ENCODE measurements at regions not wholly inside any gene's neighbourhood (a gene's known extent, or its start where the extent isn't known, plus 50 kb on each side); places are given as distances from the start of the nearest gene placed in this dataset.

DNA sequence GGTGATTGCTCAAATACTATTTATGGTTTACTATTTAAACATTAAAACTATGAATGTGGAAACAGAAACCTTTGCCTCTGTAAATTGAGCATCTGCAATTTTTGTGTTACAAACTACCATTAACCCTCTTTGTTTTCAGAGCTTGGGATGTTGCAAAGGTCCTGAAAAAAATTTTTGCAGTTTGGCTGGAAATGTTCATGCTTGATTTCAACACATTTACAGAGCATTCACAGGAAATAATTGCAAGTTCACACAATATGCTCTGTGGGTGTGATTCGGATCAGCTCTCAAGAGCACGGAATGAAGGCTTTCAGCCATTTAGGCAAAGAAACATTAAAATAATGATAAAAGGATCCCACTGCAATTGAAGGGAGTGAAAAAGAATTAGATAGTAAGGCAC, 232.9 kb downstream of the ATP23 start:
- Mint-ChIP-seq H3K4me3 (no peak overlapping the region), H3K27ac (no peak overlapping the region), H3K27me3 (peaks cover 15 to 18% of the 10 kb centered on the region in 2 donors), H3K36me3 (no peaks in the 10 kb centered on the region), H3K4me1 (no peaks in the 10 kb centered on the region), H3K9me3 (peaks cover 0 to 2% (median 0%) of the 10 kb centered on the region in 8 donors)
- no peaks in the 10 kb centered on the region for H3K4me1 ChIP-seq (ENCODE audit: insufficient read depth, low read length)
- no peak overlapping the region for H3K4me3 ChIP-seq (ENCODE audit: low read length in 2 of 2)
- H3K27me3 ChIP-seq (ENCODE audit: insufficient read depth, low read length) = no peaks in the 10 kb centered on the region
- no peak for DNase-seq
- POLR2A ChIA-PET (ENCODE audit: partially characterized antibody) = no interaction called here
- CTCF ChIA-PET (ENCODE audit: partially characterized antibody) = no interaction called here
- intact Hi-C loops (cut with micrococcal nuclease) = no loop called here
- no peaks in the 10 kb centered on the region for H3K36me3 ChIP-seq (ENCODE audit: insufficient read depth, low read length)
- no peak overlapping the region for H3K27ac ChIP-seq (ENCODE audit: low read depth, low read length)
- no peaks in the 10 kb centered on the region for H3K9me3 ChIP-seq (ENCODE audit: control insufficient read depth in 1 of 2, low read length in 2 of 2)

DNA sequence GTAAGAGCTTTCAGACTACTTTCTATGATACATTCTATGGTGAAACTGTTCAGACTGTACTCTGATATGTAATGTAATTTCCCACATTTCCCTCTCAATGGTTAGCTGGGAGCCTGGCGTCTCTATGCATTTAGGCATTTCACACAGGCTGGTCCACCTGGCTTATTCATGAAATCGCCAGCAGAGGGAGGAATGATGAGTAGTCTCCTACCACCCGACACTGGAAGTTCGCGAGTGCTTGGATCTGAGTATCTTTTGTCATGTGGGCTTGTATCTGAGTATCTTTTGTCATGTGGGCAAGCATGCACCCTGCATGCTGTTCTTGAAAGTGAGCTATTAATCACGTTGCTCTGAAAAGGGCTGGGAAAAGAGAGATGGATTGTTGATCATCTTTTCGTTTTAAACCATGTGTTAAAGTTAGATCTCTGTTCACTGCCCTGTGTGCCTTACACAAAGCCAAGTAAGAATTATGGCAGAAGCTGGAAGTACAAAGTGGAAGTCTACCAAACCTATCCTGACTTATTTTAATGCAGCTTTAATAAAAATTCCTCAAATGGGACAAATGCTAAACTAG, 235.0 kb downstream of the ATP23 start:
- Mint-ChIP-seq H3K27me3 (peaks cover 15 to 21% of the 10 kb centered on the region in 2 donors), H3K36me3 (no peaks in the 10 kb centered on the region), H3K27ac (no peak overlapping the region), H3K4me1 (no peaks in the 10 kb centered on the region), H3K9me3 (peaks cover 0 to 2% (median 0%) of the 10 kb centered on the region in 8 donors), H3K4me3 (no peak overlapping the region)
- intact Hi-C loops (cut with micrococcal nuclease) = no loop called here
- Histone ChIP-seq H3K27me3 (ENCODE audit: insufficient read depth, low read length) (no peaks in the 10 kb centered on the region), H3K36me3 (ENCODE audit: insufficient read depth, low read length) (no peaks in the 10 kb centered on the region), H3K4me3 (ENCODE audit: low read length in 2 of 2) (no peak overlapping the region), H3K4me1 (ENCODE audit: insufficient read depth, low read length) (no peaks in the 10 kb centered on the region), H3K9me3 (ENCODE audit: control insufficient read depth in 1 of 2, low read length in 2 of 2) (no peaks in the 10 kb centered on the region), H3K27ac (ENCODE audit: low read depth, low read length) (no peak overlapping the region)
- CTCF ChIA-PET (ENCODE audit: partially characterized antibody) = interaction anchor here (1.2 kb wide), 1 partner anchor 22 kb away, joined by 3 read pairs; no protein-coding TSS in a partner anchor
- POLR2A ChIA-PET (ENCODE audit: partially characterized antibody) = no interaction called here
- no peak for DNase-seq

- H3K4me1 Mint-ChIP-seq = no peaks in the 10 kb centered on the region
- Histone ChIP-seq H3K4me3 (ENCODE audit: low read length in 2 of 2) (no peak overlapping the region), H3K9me3 (ENCODE audit: control insufficient read depth in 1 of 2, low read length in 2 of 2) (no peaks in the 10 kb centered on the region), H3K4me1 (ENCODE audit: insufficient read depth, low read length) (no peaks in the 10 kb centered on the region), H3K27me3 (ENCODE audit: insufficient read depth, low read length) (peaks cover 4% of the 10 kb centered on the region), H3K27ac (ENCODE audit: low read depth, low read length) (no peak overlapping the region), H3K36me3 (ENCODE audit: insufficient read depth, low read length) (no peaks in the 10 kb centered on the region)
- DNase-seq = no peak
- H3K9me3 Mint-ChIP-seq = peaks cover 0 to 2% (median 0%) of the 10 kb centered on the region in 8 donors
- H3K27ac Mint-ChIP-seq = no peak overlapping the region
- intact Hi-C loops (cut with micrococcal nuclease) = no loop called here
- ChIA-PET POLR2A (ENCODE audit: partially characterized antibody) (no interaction called here), CTCF (ENCODE audit: partially characterized antibody) (interaction anchor here (1.2 kb wide), 1 partner anchor 21 kb away, joined by 3 read pairs; no protein-coding TSS in a partner anchor)
- peaks cover 14 to 21% of the 10 kb centered on the region in 2 donors for H3K27me3 Mint-ChIP-seq
- H3K4me3 Mint-ChIP-seq = no peak overlapping the region
- no peaks in the 10 kb centered on the region for H3K36me3 Mint-ChIP-seq
These were observed 236.0 kb downstream of the ATP23 start for GRCh38 chr12:58177366-58177765.

- intact Hi-C loops (cut with micrococcal nuclease) = no loop called here
- Mint-ChIP-seq H3K36me3 (no peaks in the 10 kb centered on the region), H3K4me1 (no peaks in the 10 kb centered on the region), H3K27ac (no peak overlapping the region), H3K27me3 (peaks cover 10 to 14% of the 10 kb centered on the region in 2 donors), H3K4me3 (no peak overlapping the region), H3K9me3 (peaks cover 2 to 22% (median 9%) of the 10 kb centered on the region in 8 donors)
- ChIA-PET CTCF (ENCODE audit: partially characterized antibody) (no interaction called here), POLR2A (ENCODE audit: partially characterized antibody) (no interaction called here)
- H3K9me3 ChIP-seq (ENCODE audit: control insufficient read depth in 1 of 2, low read length in 2 of 2) = no peaks in the 10 kb centered on the region
- H3K36me3 ChIP-seq (ENCODE audit: insufficient read depth, low read length) = no peaks in the 10 kb centered on the region
- DNase-seq = no peak
- peaks cover 4% of the 10 kb centered on the region for H3K27me3 ChIP-seq (ENCODE audit: insufficient read depth, low read length)
- no peak overlapping the region for H3K4me3 ChIP-seq (ENCODE audit: low read length in 2 of 2)
- no peak overlapping the region for H3K27ac ChIP-seq (ENCODE audit: low read depth, low read length)
- H3K4me1 ChIP-seq (ENCODE audit: insufficient read depth, low read length) = no peaks in the 10 kb centered on the region
These were observed 242.8 kb downstream of the ATP23 start for GRCh38 chr12:58184212-58184611.

- Mint-ChIP-seq H3K36me3 (no peaks in the 10 kb centered on the region), H3K4me3 (no peak overlapping the region), H3K27me3 (peaks cover 4 to 10% of the 10 kb centered on the region in 2 donors), H3K27ac (no peak overlapping the region), H3K9me3 (peaks cover 2 to 22% (median 9%) of the 10 kb centered on the region in 8 donors), H3K4me1 (no peaks in the 10 kb centered on the region)
- no peak overlapping the region for H3K27ac ChIP-seq (ENCODE audit: low read depth, low read length)
- intact Hi-C loops (cut with micrococcal nuclease) = no loop called here
- no peaks in the 10 kb centered on the region for H3K4me1 ChIP-seq (ENCODE audit: insufficient read depth, low read length)
- H3K36me3 ChIP-seq (ENCODE audit: insufficient read depth, low read length) = no peaks in the 10 kb centered on the region
- no peak for DNase-seq
- POLR2A ChIA-PET (ENCODE audit: partially characterized antibody) = no interaction called here
- H3K27me3 ChIP-seq (ENCODE audit: insufficient read depth, low read length) = peaks cover 4% of the 10 kb centered on the region
- no peak overlapping the region for H3K4me3 ChIP-seq (ENCODE audit: low read length in 2 of 2)
- CTCF ChIA-PET (ENCODE audit: partially characterized antibody) = no interaction called here
- no peaks in the 10 kb centered on the region for H3K9me3 ChIP-seq (ENCODE audit: control insufficient read depth in 1 of 2, low read length in 2 of 2)
These were observed 245.0 kb downstream of the ATP23 start for GRCh38 chr12:58186401-58186800.

DNA sequence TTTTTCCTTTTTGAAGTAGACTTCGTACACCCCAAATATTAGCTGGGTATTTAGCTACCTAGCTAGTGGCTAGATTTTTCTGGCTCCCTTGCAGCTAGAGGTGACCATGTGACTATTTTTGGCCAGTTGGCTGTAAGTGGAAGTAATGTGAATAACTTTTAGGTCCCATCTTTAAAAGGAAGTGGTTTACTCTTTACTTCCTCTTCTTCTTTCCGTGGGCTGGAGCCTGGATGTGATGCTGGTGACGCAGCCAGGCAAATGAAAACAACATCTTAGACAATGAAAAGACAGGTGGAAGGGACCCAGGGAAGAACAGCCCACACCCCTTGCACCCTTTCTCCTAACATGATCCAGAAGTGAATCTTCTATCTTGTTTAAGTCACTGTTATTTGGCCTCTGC, 245.5 kb downstream of the ATP23 start:
- POLR2A ChIA-PET (ENCODE audit: partially characterized antibody) = no interaction called here
- H3K9me3 ChIP-seq (ENCODE audit: control insufficient read depth in 1 of 2, low read length in 2 of 2) = no peaks in the 10 kb centered on the region
- no peaks in the 10 kb centered on the region for H3K4me1 ChIP-seq (ENCODE audit: insufficient read depth, low read length)
- no peak overlapping the region for H3K4me3 ChIP-seq (ENCODE audit: low read length in 2 of 2)
- H3K27me3 Mint-ChIP-seq = peaks cover 4 to 10% of the 10 kb centered on the region in 2 donors
- H3K36me3 ChIP-seq (ENCODE audit: insufficient read depth, low read length) = no peaks in the 10 kb centered on the region
- CTCF ChIA-PET (ENCODE audit: partially characterized antibody) = no interaction called here
- H3K27ac ChIP-seq (ENCODE audit: low read depth, low read length) = no peak overlapping the region
- no peaks in the 10 kb centered on the region for H3K36me3 Mint-ChIP-seq
- H3K9me3 Mint-ChIP-seq = peaks cover 2 to 22% (median 9%) of the 10 kb centered on the region in 8 donors
- H3K4me1 Mint-ChIP-seq = no peaks in the 10 kb centered on the region
- intact Hi-C loops (cut with micrococcal nuclease) = no loop called here
- DNase-seq = no peak
- H3K27ac Mint-ChIP-seq = no peak overlapping the region
- H3K27me3 ChIP-seq (ENCODE audit: insufficient read depth, low read length) = peaks cover under 1% of the 10 kb centered on the region
- H3K4me3 Mint-ChIP-seq = no peak overlapping the region

DNA sequence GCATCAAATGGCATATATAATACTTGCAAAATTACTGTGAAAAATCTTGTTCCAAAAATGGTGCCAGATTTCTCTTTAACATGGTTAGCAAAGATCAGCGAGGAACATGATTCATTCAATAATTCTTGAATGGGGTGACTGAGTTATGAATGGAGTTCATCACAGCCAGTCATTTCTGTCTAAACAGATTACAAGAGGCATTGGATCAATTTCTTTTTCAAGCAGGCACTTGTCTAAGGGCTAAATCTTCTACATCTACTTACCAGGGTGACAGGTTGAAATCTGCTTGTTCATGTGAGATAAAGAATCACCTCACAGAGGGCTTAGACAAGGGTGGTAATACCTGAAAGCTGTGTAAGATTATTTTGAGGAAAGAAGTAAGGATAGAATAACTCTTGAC, 247.7 kb downstream of the ATP23 start:
- H3K27ac Mint-ChIP-seq = no peak overlapping the region
- POLR2A ChIA-PET (ENCODE audit: partially characterized antibody) = no interaction called here
- Histone ChIP-seq H3K27ac (ENCODE audit: low read depth, low read length) (no peak overlapping the region), H3K4me1 (ENCODE audit: insufficient read depth, low read length) (no peaks in the 10 kb centered on the region), H3K4me3 (ENCODE audit: low read length in 2 of 2) (no peak overlapping the region), H3K9me3 (ENCODE audit: control insufficient read depth in 1 of 2, low read length in 2 of 2) (no peaks in the 10 kb centered on the region), H3K27me3 (ENCODE audit: insufficient read depth, low read length) (no peaks in the 10 kb centered on the region), H3K36me3 (ENCODE audit: insufficient read depth, low read length) (no peaks in the 10 kb centered on the region)
- intact Hi-C loops (cut with micrococcal nuclease) = no loop called here
- DNase-seq = no peak
- CTCF ChIA-PET (ENCODE audit: partially characterized antibody) = no interaction called here
- peaks cover 4 to 7% of the 10 kb centered on the region in 2 donors for H3K27me3 Mint-ChIP-seq
- H3K9me3 Mint-ChIP-seq = peaks cover 2 to 22% (median 9%) of the 10 kb centered on the region in 8 donors
- no peak overlapping the region for H3K4me3 Mint-ChIP-seq
- no peaks in the 10 kb centered on the region for H3K36me3 Mint-ChIP-seq
- H3K4me1 Mint-ChIP-seq = no peaks in the 10 kb centered on the region

GRCh38 chr12:58189893-58190292, 248.5 kb downstream of the ATP23 start:
- CTCF ChIA-PET (ENCODE audit: partially characterized antibody) = no interaction called here
- Mint-ChIP-seq H3K4me1 (no peaks in the 10 kb centered on the region), H3K27ac (no peak overlapping the region), H3K4me3 (no peak overlapping the region), H3K9me3 (peaks cover 2 to 22% (median 10%) of the 10 kb centered on the region in 8 donors), H3K27me3 (peaks cover 4 to 7% of the 10 kb centered on the region in 2 donors), H3K36me3 (no peaks in the 10 kb centered on the region)
- no peak overlapping the region for H3K4me3 ChIP-seq (ENCODE audit: low read length in 2 of 2)
- H3K9me3 ChIP-seq (ENCODE audit: control insufficient read depth in 1 of 2, low read length in 2 of 2) = no peaks in the 10 kb centered on the region
- no peaks in the 10 kb centered on the region for H3K4me1 ChIP-seq (ENCODE audit: insufficient read depth, low read length)
- intact Hi-C loops (cut with micrococcal nuclease) = no loop called here
- POLR2A ChIA-PET (ENCODE audit: partially characterized antibody) = no interaction called here
- no peaks in the 10 kb centered on the region for H3K27me3 ChIP-seq (ENCODE audit: insufficient read depth, low read length)
- no peaks in the 10 kb centered on the region for H3K36me3 ChIP-seq (ENCODE audit: insufficient read depth, low read length)
- DNase-seq = no peak
- H3K27ac ChIP-seq (ENCODE audit: low read depth, low read length) = no peak overlapping the region

Measured in CD4-positive, alpha-beta memory T cell (primary cell).